Ovary (tissue), 7 donors: ENCODE measurements at regions not wholly inside any gene's neighbourhood (a gene's known extent, or its start where the extent isn't known, plus 50 kb on each side); places are given as distances from the start of the nearest gene placed in this dataset.

Experiments used
- DNase-seq, 5 donors: peaks; one replicate each; pipeline ENCODE4 v3.0.0-alpha.2; 2019 to 2020
- H3K27ac ChIP-seq, 2 donors: fragments of 200-600 bp; one replicate each; pipeline versions ENCODE4 v1.5.1 to v1.8.0; 2019 to 2022
- H3K27me3 ChIP-seq: fragments of 200-600 bp; one replicate; pipeline ENCODE4 v1.8.0; 2022
- H3K36me3 ChIP-seq: fragments of 200-600 bp; sonication (generic); one replicate; pipeline ENCODE4 v1.5.1; 2019
- H3K4me1 ChIP-seq: one replicate; pipeline ENCODE4 v1.8.1; 2013; ENCODE audit warnings: mild to moderate bottlenecking, moderate library complexity; ENCODE audit not compliant: insufficient read depth
- H3K4me3 ChIP-seq: fragments of 200-600 bp; sonication (generic); one replicate; pipeline ENCODE4 v1.5.1; 2017
- H3K9me3 ChIP-seq, 2 donors: fragments of 200-600 bp in 1 of 2; sonication (generic) in 1 of 2; one replicate each; pipeline versions ENCODE4 v1.5.1 to v1.8.1; 2013 to 2019; ENCODE audit warnings: mild to moderate bottlenecking in 1 of 2, moderate library complexity in 1 of 2
- CTCF ChIP-seq, 3 donors: fragments of 450-650 bp in 2 of 3; fragments of 200-600 bp in 1 of 3; IDR thresholded peaks; one replicate each; pipeline versions ENCODE4 v1.5.1 to v1.8.0; 2016 to 2022; ENCODE audit warnings: antibody characterized with exemption in 3 of 3, mild to moderate bottlenecking in 1 of 3
- EP300 ChIP-seq: sonication (generic); formaldehyde crosslinking; IDR thresholded peaks from one replicate; pipeline ENCODE4 v1.6.1; 2017; ENCODE audit warnings: antibody characterized with exemption
- POLR2A ChIP-seq: fragments of 450-650 bp; IDR thresholded peaks from one replicate; pipeline ENCODE4 v1.6.1; 2017; ENCODE audit warnings: antibody characterized with exemption, mild to moderate bottlenecking, moderate library complexity
- WGBS, 3 donors: extraction: QIAGEN DNeasy Blood & Tissue Kit in 1 of 3; methylation state at CpG; one replicate each; pipeline versions ENCODE4 v1.1.5 to v1.1.7; 2013 to 2017; 5-methylcytosine and 5-hydroxymethylcytosine counted together
- intact Hi-C, 4 donors: fragments of 100-400 bp; cut with DNase I; formaldehyde crosslinking; loops; one replicate each; pipeline versions ENCODE4 v1.11.0 to v1.15.1; 2022 to 2023
- donor health status: DM: no; HTN: no; CAD: no; lungs with moderate emphysema.
- donor health status: DM: no; HTN: no; CAD: no.
- donor health status: Bipolar disorder and iron deficiency.
- donor health status: DM: no; HTN: no; CAD: no.
- donor health status: DM: yes; HTN: yes; CAD: no.

- Histone ChIP-seq H3K27me3 (no peaks in the 10 kb centered on the region), H3K36me3 (no peaks in the 10 kb centered on the region), H3K4me3 (no peak overlapping the region), H3K9me3 (no peaks in the 10 kb centered on the region), H3K27ac (no peak overlapping the region), H3K4me1 (no peaks in the 10 kb centered on the region)
- no peak for DNase-seq
- 65 to 79% (median 76%) methylated on average over 4 of the region's 4 CpGs for whole genome bisulfite sequencing, 3 donors
- TF ChIP-seq POLR2A (no peak), EP300 (no peak), CTCF (IDR thresholded peaks at IDR 0.05) (no peak)
- intact Hi-C loops: no loop called here
Observed at GRCh38 chr14:97273540-97273939, 476.4 kb downstream of the VRK1 start.

- no peak overlapping the region for H3K4me3 ChIP-seq
- TF ChIP-seq CTCF (IDR thresholded peaks at IDR 0.05) (no peak), POLR2A (no peak), EP300 (no peak)
- DNase-seq: no peak
- H3K27ac ChIP-seq: no peak overlapping the region
- no peaks in the 10 kb centered on the region for H3K27me3 ChIP-seq
- 68 to 83% (median 81%) methylated on average over 8 of the region's 8 CpGs for WGBS, 3 donors
- intact Hi-C loops: no loop called here
- H3K36me3 ChIP-seq: no peaks in the 10 kb centered on the region
- no peaks in the 10 kb centered on the region for H3K9me3 ChIP-seq
- H3K4me1 ChIP-seq: no peaks in the 10 kb centered on the region
Observed at GRCh38 chr14:97274626-97275025, 477.4 kb downstream of the VRK1 start.

GRCh38 chr14:97275276-97275675 lies 478.1 kb downstream of the VRK1 start:
- no peak for DNase-seq
- H3K4me1 ChIP-seq: no peaks in the 10 kb centered on the region
- intact Hi-C loops: no loop called here
- no peaks in the 10 kb centered on the region for H3K36me3 ChIP-seq
- no peak overlapping the region for H3K27ac ChIP-seq
- H3K4me3 ChIP-seq: no peak overlapping the region
- TF ChIP-seq POLR2A (no peak), CTCF (IDR thresholded peaks at IDR 0.05) (no peak), EP300 (no peak)
- no peaks in the 10 kb centered on the region for H3K9me3 ChIP-seq
- no peaks in the 10 kb centered on the region for H3K27me3 ChIP-seq
- WGBS, 3 donors: 76 to 77% (median 76%) methylated on average over 3 of the region's 3 CpGs

GRCh38 chr14:97276573-97276972 lies 479.4 kb downstream of the VRK1 start:
- Histone ChIP-seq H3K27ac (no peak overlapping the region), H3K36me3 (no peaks in the 10 kb centered on the region), H3K27me3 (no peaks in the 10 kb centered on the region), H3K9me3 (no peaks in the 10 kb centered on the region), H3K4me1 (no peaks in the 10 kb centered on the region), H3K4me3 (no peak overlapping the region)
- TF ChIP-seq EP300: no peak
- TF ChIP-seq CTCF (IDR thresholded peaks at IDR 0.05): no peak
- TF ChIP-seq POLR2A: no peak
- no peak for DNase-seq
- intact Hi-C loops: no loop called here
- 62 to 70% (median 68%) methylated on average over 4 of the region's 4 CpGs for WGBS, 3 donors

GRCh38 chr14:97277711-97278110 lies 480.5 kb downstream of the VRK1 start:
- no peak overlapping the region for H3K4me3 ChIP-seq
- no peaks in the 10 kb centered on the region for H3K9me3 ChIP-seq
- H3K4me1 ChIP-seq: no peaks in the 10 kb centered on the region
- H3K27me3 ChIP-seq: no peaks in the 10 kb centered on the region
- no peak overlapping the region for H3K27ac ChIP-seq
- WGBS, 3 donors: 30 to 33% (median 33%) methylated on average over 9 of the region's 9 CpGs
- no peak for DNase-seq
- intact Hi-C loops: no loop called here
- TF ChIP-seq POLR2A: no peak
- TF ChIP-seq EP300: no peak
- TF ChIP-seq CTCF (IDR thresholded peaks at IDR 0.05): no peak
- no peaks in the 10 kb centered on the region for H3K36me3 ChIP-seq
